ENCODE measurements at regions not wholly inside any gene's neighbourhood (a gene's known extent, or its start where the extent isn't known, plus 50 kb on each side); places are given as distances from the start of the nearest gene placed in this dataset.

DNA sequence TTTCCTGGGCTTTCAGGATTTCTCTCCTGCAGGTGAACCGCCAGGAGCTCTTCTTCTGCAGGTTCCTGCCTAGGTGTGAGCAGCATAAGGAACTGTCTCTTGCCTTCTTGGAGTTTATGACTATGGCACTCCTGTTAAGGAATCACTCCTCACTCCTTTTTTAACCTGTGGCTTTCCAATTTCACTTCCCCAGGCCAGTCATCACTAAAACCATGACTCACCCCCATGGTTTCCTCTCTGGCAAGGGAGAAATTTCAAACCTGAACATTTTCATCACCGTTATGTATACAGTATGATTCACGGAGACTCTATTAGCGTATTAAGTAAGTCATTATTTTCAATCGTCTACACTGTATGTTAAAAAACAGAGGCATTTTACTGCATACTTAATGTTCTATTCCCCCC is 78.2 kb upstream of the ARID1B start:
- TF ChIP-seq, protein P1, sequence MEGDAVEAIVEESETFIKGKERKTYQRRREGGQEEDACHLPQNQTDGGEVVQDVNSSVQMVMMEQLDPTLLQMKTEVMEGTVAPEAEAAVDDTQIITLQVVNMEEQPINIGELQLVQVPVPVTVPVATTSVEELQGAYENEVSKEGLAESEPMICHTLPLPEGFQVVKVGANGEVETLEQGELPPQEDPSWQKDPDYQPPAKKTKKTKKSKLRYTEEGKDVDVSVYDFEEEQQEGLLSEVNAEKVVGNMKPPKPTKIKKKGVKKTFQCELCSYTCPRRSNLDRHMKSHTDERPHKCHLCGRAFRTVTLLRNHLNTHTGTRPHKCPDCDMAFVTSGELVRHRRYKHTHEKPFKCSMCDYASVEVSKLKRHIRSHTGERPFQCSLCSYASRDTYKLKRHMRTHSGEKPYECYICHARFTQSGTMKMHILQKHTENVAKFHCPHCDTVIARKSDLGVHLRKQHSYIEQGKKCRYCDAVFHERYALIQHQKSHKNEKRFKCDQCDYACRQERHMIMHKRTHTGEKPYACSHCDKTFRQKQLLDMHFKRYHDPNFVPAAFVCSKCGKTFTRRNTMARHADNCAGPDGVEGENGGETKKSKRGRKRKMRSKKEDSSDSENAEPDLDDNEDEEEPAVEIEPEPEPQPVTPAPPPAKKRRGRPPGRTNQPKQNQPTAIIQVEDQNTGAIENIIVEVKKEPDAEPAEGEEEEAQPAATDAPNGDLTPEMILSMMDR (IDR thresholded peaks at IDR 0.05): no peak
- TF ChIP-seq EP300 (IDR thresholded peaks at IDR 0.05): no peak
- TF ChIP-seq POLR2A (IDR thresholded peaks at IDR 0.05): no peak

Measured in sigmoid colon (tissue), 4 donors.